Esophagus muscularis mucosa (tissue), 4 donors: ENCODE measurements at regions not wholly inside any gene's neighbourhood (a gene's known extent, or its start where the extent isn't known, plus 50 kb on each side); places are given as distances from the start of the nearest gene placed in this dataset.
"Not testable (repeated sequence)": the region's sequence is repeated elsewhere in the genome, so short reads cannot be mapped to it uniquely, and the experiment has no call there.

Source experiments
- DNase-seq: peaks from one replicate; pipeline ENCODE4 v3.0.0-alpha.2; 2017; ENCODE audit errors: extremely low spot score
- H3K27ac ChIP-seq, 4 donors: fragments of 200-600 bp; sonication (generic); replicated peaks in 1 of 4; 1 replicate in 3 of 4; 2 replicates in 1 of 4; pipeline ENCODE4 v1.5.1; 2016 to 2019; ENCODE audit warnings: mild to moderate bottlenecking in 1 of 4
- H3K27me3 ChIP-seq, 4 donors: fragments of 200-600 bp; sonication (generic); one replicate each; pipeline versions ENCODE4 v1.5.1 to v1.6.0; 2016 to 2019
- H3K36me3 ChIP-seq, 4 donors: fragments of 200-600 bp; sonication (generic); one replicate each; pipeline ENCODE4 v1.5.1; 2016 to 2019
- H3K4me1 ChIP-seq, 4 donors: fragments of 200-600 bp; sonication (generic); one replicate each; pipeline ENCODE4 v1.5.1; 2016 to 2019
- H3K4me3 ChIP-seq, 4 donors: fragments of 200-600 bp; sonication (generic); 1 replicate in 2 of 4; 2 replicates in 2 of 4; pipeline ENCODE4 v1.5.1; 2016 to 2019; ENCODE audit warnings: mild to moderate bottlenecking in 4 of 4, moderate library complexity in 1 of 4
- H3K9me3 ChIP-seq, 4 donors: fragments of 200-600 bp; sonication (generic); 1 replicate in 3 of 4; 2 replicates in 1 of 4; pipeline ENCODE4 v1.5.1; 2016 to 2019
- EP300 ChIP-seq: sonication (generic); formaldehyde crosslinking; IDR thresholded peaks from one replicate; pipeline ENCODE4 v1.6.1; 2017; ENCODE audit warnings: antibody characterized with exemption
- POLR2A ChIP-seq: fragments of 450-650 bp; IDR thresholded peaks from one replicate; pipeline ENCODE4 v1.6.1; 2017; ENCODE audit warnings: antibody characterized with exemption, moderate library complexity, mild to moderate bottlenecking, low read depth
- POLR2AphosphoS5 ChIP-seq, 2 donors: sonication (generic); formaldehyde crosslinking; IDR thresholded peaks; one replicate each; pipeline ENCODE4 v1.6.1; 2017; ENCODE audit warnings: antibody characterized with exemption in 2 of 2
- WGBS: methylation state at CpG from one replicate; pipeline ENCODE4 v1.1.5; 2018; 5-methylcytosine and 5-hydroxymethylcytosine counted together
- intact Hi-C: fragments of 100-400 bp; cut with DNase I; formaldehyde crosslinking; loops from one replicate; pipeline ENCODE4 v1.15.1; 2023
- TF ChIP-seq, protein P1 (sequence below), 3 experiments: fragments of 200-600 bp in 2 of 3; fragments of 450-650 bp in 1 of 3; sonication (generic) in 2 of 3; IDR thresholded peaks; one replicate each; pipeline ENCODE4 v1.5.1; 2017 to 2019; ENCODE audit warnings: antibody characterized with exemption in 3 of 3, mild to moderate bottlenecking in 2 of 3, moderate library complexity in 1 of 3

DNA sequence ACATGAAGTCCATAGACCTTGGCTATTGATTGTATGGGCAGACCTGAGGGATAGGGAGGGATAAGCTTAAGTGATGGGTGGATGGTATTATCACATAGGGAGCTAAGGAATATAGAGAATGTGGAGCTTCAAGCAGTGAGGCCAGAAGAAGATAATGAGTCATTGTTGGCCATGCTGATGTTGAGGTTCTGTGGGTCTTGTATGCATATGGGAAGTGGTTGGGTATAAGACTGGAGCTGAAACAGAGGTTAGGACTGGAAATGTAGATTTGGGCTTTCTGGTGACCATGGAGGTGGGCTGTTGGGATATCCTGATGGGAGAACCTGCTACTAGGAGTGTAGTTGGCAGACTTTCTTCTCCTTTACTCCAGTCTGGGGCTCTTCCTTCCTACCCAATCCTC is 73.7 kb upstream of the TSC22D1 start:
- peaks cover 0 to 18% (median 13%) of the 10 kb centered on the region in 4 donors for H3K4me1 ChIP-seq
- DNase-seq, result no peak
- no peak overlapping the region for H3K4me3 ChIP-seq
- intact Hi-C loops, result no loop called here
- H3K9me3 ChIP-seq, result no peaks in the 10 kb centered on the region
- no peaks in the 10 kb centered on the region for H3K36me3 ChIP-seq
- H3K27ac ChIP-seq, result no peak overlapping the region
- H3K27me3 ChIP-seq, result no peaks in the 10 kb centered on the region
- TF ChIP-seq, protein P1, sequence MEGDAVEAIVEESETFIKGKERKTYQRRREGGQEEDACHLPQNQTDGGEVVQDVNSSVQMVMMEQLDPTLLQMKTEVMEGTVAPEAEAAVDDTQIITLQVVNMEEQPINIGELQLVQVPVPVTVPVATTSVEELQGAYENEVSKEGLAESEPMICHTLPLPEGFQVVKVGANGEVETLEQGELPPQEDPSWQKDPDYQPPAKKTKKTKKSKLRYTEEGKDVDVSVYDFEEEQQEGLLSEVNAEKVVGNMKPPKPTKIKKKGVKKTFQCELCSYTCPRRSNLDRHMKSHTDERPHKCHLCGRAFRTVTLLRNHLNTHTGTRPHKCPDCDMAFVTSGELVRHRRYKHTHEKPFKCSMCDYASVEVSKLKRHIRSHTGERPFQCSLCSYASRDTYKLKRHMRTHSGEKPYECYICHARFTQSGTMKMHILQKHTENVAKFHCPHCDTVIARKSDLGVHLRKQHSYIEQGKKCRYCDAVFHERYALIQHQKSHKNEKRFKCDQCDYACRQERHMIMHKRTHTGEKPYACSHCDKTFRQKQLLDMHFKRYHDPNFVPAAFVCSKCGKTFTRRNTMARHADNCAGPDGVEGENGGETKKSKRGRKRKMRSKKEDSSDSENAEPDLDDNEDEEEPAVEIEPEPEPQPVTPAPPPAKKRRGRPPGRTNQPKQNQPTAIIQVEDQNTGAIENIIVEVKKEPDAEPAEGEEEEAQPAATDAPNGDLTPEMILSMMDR (IDR thresholded peaks at IDR 0.05), result no peak
- TF ChIP-seq POLR2A, result no peak
- no peak for TF ChIP-seq POLR2AphosphoS5 (IDR thresholded peaks at IDR 0.05)
- TF ChIP-seq EP300, result no peak

- H3K27me3 ChIP-seq, result no peaks in the 10 kb centered on the region
- DNase-seq, result no peak
- no peaks in the 10 kb centered on the region for H3K9me3 ChIP-seq
- no peak overlapping the region for H3K4me3 ChIP-seq
- no peak for TF ChIP-seq EP300
- no peak for TF ChIP-seq POLR2AphosphoS5 (IDR thresholded peaks at IDR 0.05)
- TF ChIP-seq, protein P1 (IDR thresholded peaks at IDR 0.05), result no peak
- no peak for TF ChIP-seq POLR2A
- no peaks in the 10 kb centered on the region for H3K36me3 ChIP-seq
- no peak overlapping the region for H3K27ac ChIP-seq
- 83% methylated on average over 3 of the region's 3 CpGs for WGBS
- H3K4me1 ChIP-seq, result peaks cover 0 to 18% (median 13%) of the 10 kb centered on the region in 4 donors
- intact Hi-C loops, result no loop called here
Observed at GRCh38 chr13:44649104-44649428, 72.9 kb upstream of the TSC22D1 start.

DNA sequence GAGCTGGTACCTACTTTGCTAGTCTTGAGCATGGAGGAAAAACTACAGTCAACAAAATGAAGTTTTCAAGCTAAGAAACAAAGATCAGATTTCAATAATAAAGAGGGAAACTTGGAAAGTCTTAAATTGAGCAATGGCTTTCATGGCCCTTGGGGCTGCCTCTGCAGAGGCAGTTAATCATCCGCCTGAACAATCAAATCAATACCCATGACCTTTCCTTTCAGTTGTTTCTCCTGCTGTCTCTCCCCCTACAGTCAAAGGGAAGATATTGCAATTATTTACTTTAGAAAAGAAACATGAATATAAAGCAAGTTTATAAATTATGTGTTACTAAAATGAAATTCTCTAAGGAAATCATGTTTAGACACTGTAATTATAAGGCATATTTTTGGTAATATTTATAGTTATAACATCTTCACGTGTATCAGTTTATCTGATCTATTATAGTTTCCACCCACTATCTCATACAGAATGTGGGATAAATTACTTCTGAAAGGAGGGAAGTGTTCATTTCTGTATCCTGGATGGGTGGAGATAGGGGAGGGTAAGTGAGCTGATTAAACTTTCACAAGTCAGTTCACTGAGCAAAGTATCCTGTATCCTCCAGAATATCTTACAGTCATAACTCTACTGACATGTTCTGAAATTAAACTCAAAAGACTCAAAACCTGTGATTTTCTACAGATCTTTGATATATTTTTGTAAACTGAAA is 72.4 kb upstream of the TSC22D1 start:
- intact Hi-C loops, result no loop called here
- WGBS, result 59% methylated on average over 2 of the region's 2 CpGs
- TF ChIP-seq POLR2AphosphoS5 (IDR thresholded peaks at IDR 0.05) (no peak), EP300 (no peak), POLR2A (no peak)
- TF ChIP-seq, protein P1 (IDR thresholded peaks at IDR 0.05), result peak in 2 of 3 experiments; percentile 18 to 21
- no peaks in the 10 kb centered on the region for H3K9me3 ChIP-seq
- peaks cover 0 to 18% (median 13%) of the 10 kb centered on the region in 4 donors for H3K4me1 ChIP-seq
- H3K4me3 ChIP-seq, result no peak overlapping the region
- H3K27ac ChIP-seq, result no peak overlapping the region
- no peaks in the 10 kb centered on the region for H3K36me3 ChIP-seq
- DNase-seq, result no peak
- H3K27me3 ChIP-seq, result no peaks in the 10 kb centered on the region

DNA sequence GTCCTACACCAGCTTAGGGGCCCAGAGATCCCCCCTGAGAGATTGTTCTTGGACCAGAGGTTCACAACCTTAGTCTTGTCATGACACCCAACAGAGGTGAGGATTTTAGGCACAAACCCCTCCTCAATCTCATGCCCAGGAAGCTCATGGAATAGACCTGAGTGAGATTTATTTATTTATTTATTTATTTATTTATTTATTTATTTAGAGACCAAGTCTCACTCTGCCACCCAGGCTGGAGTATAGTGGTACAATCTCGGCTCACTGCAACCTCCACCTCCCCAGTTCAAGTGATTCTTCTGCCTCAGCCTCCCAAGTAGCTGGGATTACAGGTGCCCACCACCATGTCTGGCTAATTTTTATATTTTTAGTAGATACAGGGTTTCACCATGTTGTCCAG is 71.4 kb upstream of the TSC22D1 start:
- H3K36me3 ChIP-seq, H3K4me1 ChIP-seq, DNase-seq, H3K27me3 ChIP-seq, H3K27ac ChIP-seq, H3K4me3 ChIP-seq, H3K9me3 ChIP-seq, intact Hi-C loops: not testable (repeated sequence)
- 93% methylated on average over 1 of the region's 1 CpG for WGBS

DNA sequence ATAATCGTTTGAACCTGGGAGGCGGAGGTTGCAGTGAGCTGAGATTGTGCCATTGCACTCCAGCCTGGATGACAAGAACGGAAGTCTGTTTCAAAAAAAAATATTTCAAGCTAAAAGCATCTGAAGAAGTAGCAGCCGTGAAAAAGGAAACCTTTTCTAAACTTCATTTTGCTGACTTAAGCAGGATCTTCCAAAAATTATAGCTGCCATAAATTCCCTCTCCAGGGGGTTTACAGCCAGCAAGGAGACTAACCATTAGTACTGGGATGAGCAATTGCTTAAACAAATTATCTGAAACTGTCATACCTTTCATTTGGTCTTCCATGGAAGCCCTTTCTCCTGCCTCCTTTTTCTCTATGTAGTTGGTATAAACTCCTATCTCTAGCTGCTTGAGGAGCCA is 69.9 kb upstream of the TSC22D1 start:
- DNase-seq, result no peak
- no peaks in the 10 kb centered on the region for H3K27me3 ChIP-seq
- 85% methylated on average over 4 of the region's 4 CpGs for WGBS
- H3K36me3 ChIP-seq, result no peaks in the 10 kb centered on the region
- no peak overlapping the region for H3K27ac ChIP-seq
- TF ChIP-seq, protein P1 (IDR thresholded peaks at IDR 0.05), result no peak
- TF ChIP-seq POLR2AphosphoS5 (IDR thresholded peaks at IDR 0.05) (no peak), EP300 (no peak), POLR2A (no peak)
- H3K4me3 ChIP-seq, result no peak overlapping the region
- intact Hi-C loops, result no loop called here
- H3K9me3 ChIP-seq, result no peaks in the 10 kb centered on the region
- no peaks in the 10 kb centered on the region for H3K4me1 ChIP-seq
